Upper lobe of left lung (tissue), 6 donors: ENCODE measurements at regions not wholly inside any gene's neighbourhood (a gene's known extent, or its start where the extent isn't known, plus 50 kb on each side); places are given as distances from the start of the nearest gene placed in this dataset.

ENCODE experiments used
- ATAC-seq, 2 donors: fragments of 200-7000 bp; cut with Tn5 transposase; one replicate each; pipeline ENCODE4 v1.9.1; 2022; ENCODE audit warnings: mild to moderate bottlenecking in 2 of 2, moderate library complexity in 2 of 2; ENCODE audit not compliant: low FRiP score in 2 of 2
- DNase-seq, 2 donors: peaks; one replicate each; pipeline ENCODE4 v3.0.0-alpha.2; 2019 to 2020
- H3K27ac ChIP-seq, 4 donors: fragments of 200-600 bp; sonication (generic); one replicate each; pipeline ENCODE4 v1.5.1; 2016 to 2019
- H3K27me3 ChIP-seq, 4 donors: fragments of 200-600 bp; sonication (generic); one replicate each; pipeline ENCODE4 v1.5.1; 2017 to 2019
- H3K36me3 ChIP-seq, 4 donors: fragments of 200-600 bp; sonication (generic); one replicate each; pipeline ENCODE4 v1.5.1; 2016 to 2019
- H3K4me1 ChIP-seq, 4 donors: fragments of 200-600 bp; sonication (generic); one replicate each; pipeline ENCODE4 v1.5.1; 2018 to 2019
- H3K4me3 ChIP-seq, 4 donors: fragments of 200-600 bp; sonication (generic); one replicate each; pipeline ENCODE4 v1.5.1; 2017 to 2019; ENCODE audit warnings: mild to moderate bottlenecking in 2 of 4, moderate library complexity in 1 of 4
- H3K9me3 ChIP-seq, 4 donors: fragments of 200-600 bp; sonication (generic); one replicate each; pipeline ENCODE4 v1.5.1; 2018 to 2019
- EP300 ChIP-seq, 4 donors: sonication (generic); formaldehyde crosslinking; IDR thresholded peaks; one replicate each; pipeline ENCODE4 v1.5.1; 2017; ENCODE audit warnings: antibody characterized with exemption in 4 of 4, control low read depth in 2 of 4
- POLR2A ChIP-seq, 4 donors: fragments of 450-650 bp; IDR thresholded peaks; one replicate each; pipeline ENCODE4 v1.5.1; 2016 to 2017; ENCODE audit warnings: antibody characterized with exemption in 4 of 4, mild to moderate bottlenecking in 2 of 4
- POLR2AphosphoS5 ChIP-seq, 2 donors: sonication (generic); formaldehyde crosslinking; IDR thresholded peaks; one replicate each; pipeline ENCODE4 v1.5.1; 2017; ENCODE audit warnings: antibody characterized with exemption in 2 of 2
- WGBS, 2 donors: methylation state at CpG; one replicate each; pipeline ENCODE4 v1.1.5; 2017 to 2018; 5-methylcytosine and 5-hydroxymethylcytosine counted together
- TF ChIP-seq, protein P1 (sequence below), 6 experiments: fragments of 450-650 bp in 4 of 6; fragments of 200-600 bp in 2 of 6; sonication (generic) in 2 of 6; IDR thresholded peaks; one replicate each; pipeline ENCODE4 v1.5.1; 2016 to 2019; ENCODE audit warnings: antibody characterized with exemption in 6 of 6
- donor health status: DM: no; HTN: no; CAD: no; lungs with moderate emphysema.
- donor health status: DM: no; HTN: yes; CAD: no; lungs with severe emphysema.

DNA sequence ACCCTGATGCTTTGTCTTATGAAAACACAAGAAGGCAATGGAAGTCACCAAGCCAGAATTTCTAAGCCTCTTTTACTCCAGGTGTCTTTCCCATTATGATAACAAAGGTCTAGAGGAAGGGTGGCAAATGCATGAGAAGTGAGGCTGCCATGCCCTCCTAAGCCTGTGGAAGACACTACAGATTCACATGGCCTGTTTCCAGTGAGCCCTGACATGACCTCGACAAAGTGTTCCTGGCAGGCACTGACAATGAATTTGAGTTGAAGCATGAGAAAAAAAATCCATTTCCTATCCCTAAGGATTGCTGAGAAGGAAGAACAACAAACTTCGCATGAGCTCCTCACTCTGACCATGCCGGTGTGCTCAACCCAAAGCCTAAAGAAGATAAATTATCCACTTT lies 268.0 kb downstream of the HTR7 start:
- ATAC-seq, result no peak
- DNase-seq, result no peak
- no peak overlapping the region for H3K27ac ChIP-seq
- no peaks in the 10 kb centered on the region for H3K27me3 ChIP-seq
- H3K9me3 ChIP-seq, result no peaks in the 10 kb centered on the region
- H3K36me3 ChIP-seq, result no peaks in the 10 kb centered on the region
- peaks cover 0 to 7% (median 0%) of the 10 kb centered on the region in 4 donors for H3K4me1 ChIP-seq
- WGBS, 2 donors, result 50 to 61% methylated on average over 3 of the region's 3 CpGs
- TF ChIP-seq, protein P1, sequence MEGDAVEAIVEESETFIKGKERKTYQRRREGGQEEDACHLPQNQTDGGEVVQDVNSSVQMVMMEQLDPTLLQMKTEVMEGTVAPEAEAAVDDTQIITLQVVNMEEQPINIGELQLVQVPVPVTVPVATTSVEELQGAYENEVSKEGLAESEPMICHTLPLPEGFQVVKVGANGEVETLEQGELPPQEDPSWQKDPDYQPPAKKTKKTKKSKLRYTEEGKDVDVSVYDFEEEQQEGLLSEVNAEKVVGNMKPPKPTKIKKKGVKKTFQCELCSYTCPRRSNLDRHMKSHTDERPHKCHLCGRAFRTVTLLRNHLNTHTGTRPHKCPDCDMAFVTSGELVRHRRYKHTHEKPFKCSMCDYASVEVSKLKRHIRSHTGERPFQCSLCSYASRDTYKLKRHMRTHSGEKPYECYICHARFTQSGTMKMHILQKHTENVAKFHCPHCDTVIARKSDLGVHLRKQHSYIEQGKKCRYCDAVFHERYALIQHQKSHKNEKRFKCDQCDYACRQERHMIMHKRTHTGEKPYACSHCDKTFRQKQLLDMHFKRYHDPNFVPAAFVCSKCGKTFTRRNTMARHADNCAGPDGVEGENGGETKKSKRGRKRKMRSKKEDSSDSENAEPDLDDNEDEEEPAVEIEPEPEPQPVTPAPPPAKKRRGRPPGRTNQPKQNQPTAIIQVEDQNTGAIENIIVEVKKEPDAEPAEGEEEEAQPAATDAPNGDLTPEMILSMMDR (IDR thresholded peaks at IDR 0.05), result no peak
- TF ChIP-seq POLR2AphosphoS5 (IDR thresholded peaks at IDR 0.05), result no peak
- TF ChIP-seq EP300 (IDR thresholded peaks at IDR 0.05), result no peak
- TF ChIP-seq POLR2A (IDR thresholded peaks at IDR 0.05), result no peak
- H3K4me3 ChIP-seq, result no peak overlapping the region

DNA sequence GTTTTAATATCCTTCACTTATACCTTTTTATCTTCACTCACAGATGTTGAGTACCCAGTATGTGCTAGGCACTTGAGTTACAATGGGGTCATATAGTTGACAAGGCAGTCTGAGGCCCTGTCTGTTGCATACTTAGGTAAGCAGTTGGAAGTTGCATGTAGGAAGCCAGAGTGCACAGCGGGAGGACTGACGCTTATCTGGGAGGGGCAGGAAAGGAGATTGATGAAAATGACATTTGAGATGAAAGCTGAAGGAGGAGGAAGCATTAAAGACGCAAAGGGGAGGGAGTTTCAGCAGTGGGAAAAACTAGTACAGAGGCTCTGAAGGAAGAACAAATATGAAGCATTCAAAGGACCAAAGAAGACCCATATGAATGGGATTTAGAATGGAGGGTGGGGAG lies 266.2 kb downstream of the HTR7 start:
- H3K4me1 ChIP-seq, result peaks cover 0 to 7% (median 0%) of the 10 kb centered on the region in 4 donors
- WGBS, 2 donors, result 53 to 60% methylated on average over 3 of the region's 3 CpGs
- TF ChIP-seq POLR2AphosphoS5 (IDR thresholded peaks at IDR 0.05), result no peak

DNA sequence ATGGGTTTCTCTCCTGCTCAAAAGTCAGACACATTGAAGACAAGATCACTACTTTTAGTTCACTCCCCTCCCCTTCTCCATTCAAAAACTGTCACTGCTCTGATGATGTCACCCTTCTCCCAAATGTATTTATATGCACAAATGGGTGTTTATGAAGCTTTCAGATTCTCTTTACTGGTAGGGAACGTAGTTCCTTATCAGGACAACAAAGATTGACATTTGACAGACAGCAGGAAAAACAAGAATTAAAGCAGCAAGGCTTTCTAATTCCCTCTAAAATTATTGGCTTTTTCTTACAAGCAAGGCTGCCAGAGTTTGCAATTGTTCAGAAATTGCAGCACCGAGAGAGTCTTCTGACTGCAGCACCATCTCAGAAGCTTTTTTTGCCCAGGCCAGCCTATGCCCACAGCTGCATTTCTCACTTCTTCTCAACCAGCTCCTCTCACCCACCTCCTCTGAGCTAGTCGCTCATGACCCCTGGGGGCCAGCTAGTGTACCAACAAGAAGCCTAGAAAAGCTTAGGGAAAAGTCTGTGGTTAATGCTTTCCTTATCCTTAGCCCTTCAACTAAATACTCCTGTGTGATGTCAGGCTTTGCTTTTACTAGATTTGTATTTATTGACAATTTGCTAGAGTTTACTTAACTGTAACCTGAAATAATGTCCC lies 265.1 kb downstream of the HTR7 start:
- ATAC-seq (peak in 1 of 2 donors; percentile 66), DNase-seq (no peak)
- Histone ChIP-seq H3K36me3 (no peaks in the 10 kb centered on the region), H3K27ac (no peak overlapping the region), H3K4me3 (no peak overlapping the region), H3K27me3 (no peaks in the 10 kb centered on the region), H3K9me3 (no peaks in the 10 kb centered on the region), H3K4me1 (peaks cover 0 to 7% (median 0%) of the 10 kb centered on the region in 4 donors)
- TF ChIP-seq, protein P1 (IDR thresholded peaks at IDR 0.05), result peak in 1 of 6 experiments; percentile 20
- no peak for TF ChIP-seq POLR2A (IDR thresholded peaks at IDR 0.05)
- 26 to 47% methylated on average over 3 of the region's 3 CpGs for WGBS, 2 donors

More for the DNA sequence above, 266.2 kb downstream of the HTR7 start:
- Histone ChIP-seq H3K27me3 (no peaks in the 10 kb centered on the region), H3K27ac (no peak overlapping the region), H3K4me3 (no peak overlapping the region), H3K36me3 (no peaks in the 10 kb centered on the region), H3K9me3 (no peaks in the 10 kb centered on the region)
- no peak for ATAC-seq
- DNase-seq, result no peak

DNA sequence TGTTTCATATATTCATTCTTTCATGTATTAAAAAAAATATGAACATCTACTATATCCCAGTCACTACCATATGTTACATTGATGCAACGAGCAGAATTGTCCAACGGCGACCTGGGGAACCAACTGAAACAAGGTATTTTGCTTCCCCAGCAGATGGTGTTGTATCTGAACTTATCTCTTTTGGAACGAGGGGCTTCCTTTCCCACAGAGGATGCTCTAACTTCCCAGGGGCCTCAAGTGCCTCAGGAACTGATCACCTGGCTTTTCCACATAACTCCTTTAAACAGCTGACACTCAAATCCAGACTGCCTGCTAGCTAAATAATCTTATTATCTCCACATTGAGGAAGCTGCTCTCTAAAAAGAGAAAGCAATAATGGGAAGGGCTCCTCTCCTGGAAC lies 259.3 kb downstream of the HTR7 start:
- no peaks in the 10 kb centered on the region for H3K4me1 ChIP-seq
- ATAC-seq (no peak), DNase-seq (no peak)
- H3K27ac ChIP-seq, result no peak overlapping the region
- no peaks in the 10 kb centered on the region for H3K36me3 ChIP-seq
- H3K27me3 ChIP-seq, result no peaks in the 10 kb centered on the region
- WGBS, 2 donors, result 73 to 78% methylated on average over 4 of the region's 4 CpGs
- no peak overlapping the region for H3K4me3 ChIP-seq
- H3K9me3 ChIP-seq, result no peaks in the 10 kb centered on the region
- TF ChIP-seq POLR2A (IDR thresholded peaks at IDR 0.05) (no peak), POLR2AphosphoS5 (IDR thresholded peaks at IDR 0.05) (no peak), EP300 (IDR thresholded peaks at IDR 0.05) (no peak)
- TF ChIP-seq, protein P1 (IDR thresholded peaks at IDR 0.05), result no peak

DNA sequence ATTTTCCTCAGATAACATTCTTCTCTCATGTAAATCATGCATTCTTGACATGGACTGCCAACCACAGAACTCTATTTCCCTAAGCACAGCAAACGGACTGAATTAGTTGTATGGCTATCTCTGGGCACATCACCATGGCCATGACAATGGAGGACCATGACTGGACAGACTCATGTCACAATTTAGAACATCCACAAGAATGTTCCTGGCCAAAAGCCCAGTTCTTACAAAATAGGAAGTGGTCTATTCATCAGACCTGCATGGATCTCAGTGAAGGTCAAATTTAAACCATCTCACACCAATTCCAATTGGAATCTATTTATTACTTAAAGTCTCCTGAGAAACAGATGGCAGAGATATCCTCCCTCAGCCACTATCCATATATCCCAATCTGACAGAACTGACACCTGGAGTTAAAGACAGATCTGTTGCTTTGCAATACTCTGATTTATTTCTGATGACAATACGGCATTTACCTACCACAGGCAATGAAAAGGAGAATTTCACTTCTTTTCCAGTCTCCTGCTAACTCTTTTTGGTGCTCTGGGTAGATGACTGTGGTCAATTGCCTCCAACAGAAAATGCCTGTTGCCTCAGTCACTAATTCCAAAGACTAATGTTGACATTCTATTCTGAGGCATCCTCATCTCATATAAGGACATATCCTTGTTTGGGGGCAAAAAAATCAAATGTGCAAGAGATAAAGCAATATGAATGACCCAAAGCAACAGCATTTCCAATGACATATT lies 254.8 kb downstream of the HTR7 start:
- WGBS, 2 donors, result 63 to 67% methylated on average over 2 of the region's 2 CpGs
- no peak for DNase-seq

More for the DNA sequence above, 254.8 kb downstream of the HTR7 start:
- Histone ChIP-seq H3K9me3 (no peaks in the 10 kb centered on the region), H3K27ac (no peak overlapping the region), H3K4me1 (no peaks in the 10 kb centered on the region), H3K36me3 (no peaks in the 10 kb centered on the region), H3K27me3 (no peaks in the 10 kb centered on the region), H3K4me3 (no peak overlapping the region)
- no peak for ATAC-seq
- no peak for TF ChIP-seq POLR2AphosphoS5 (IDR thresholded peaks at IDR 0.05)
- TF ChIP-seq POLR2A (IDR thresholded peaks at IDR 0.05), result no peak
- no peak for TF ChIP-seq EP300 (IDR thresholded peaks at IDR 0.05)
- TF ChIP-seq, protein P1 (IDR thresholded peaks at IDR 0.05), result no peak
